ENCODE measurements at regions not wholly inside any gene's neighbourhood (a gene's known extent, or its start where the extent isn't known, plus 50 kb on each side); places are given as distances from the start of the nearest gene placed in this dataset.

GRCh38 chr3:146818301-146818700 is 213.2 kb upstream of the PLSCR5 start:
- DNase-seq (no peak), ATAC-seq (no peak)
- Mint-ChIP-seq H3K9me3 (ENCODE audit: low read depth) (no peaks in the 10 kb centered on the region), H3K27me3 (no peaks in the 10 kb centered on the region), H3K36me3 (ENCODE audit: low read depth) (no peaks in the 10 kb centered on the region), H3K4me3 (no peak overlapping the region), H3K27ac (no peak overlapping the region), H3K4me1 (no peaks in the 10 kb centered on the region)
- POLR2A ChIA-PET = no interaction called here
- intact Hi-C loops (cut with DNase I, micrococcal nuclease) = no loop called here
- CTCF ChIA-PET = no interaction called here

DNA sequence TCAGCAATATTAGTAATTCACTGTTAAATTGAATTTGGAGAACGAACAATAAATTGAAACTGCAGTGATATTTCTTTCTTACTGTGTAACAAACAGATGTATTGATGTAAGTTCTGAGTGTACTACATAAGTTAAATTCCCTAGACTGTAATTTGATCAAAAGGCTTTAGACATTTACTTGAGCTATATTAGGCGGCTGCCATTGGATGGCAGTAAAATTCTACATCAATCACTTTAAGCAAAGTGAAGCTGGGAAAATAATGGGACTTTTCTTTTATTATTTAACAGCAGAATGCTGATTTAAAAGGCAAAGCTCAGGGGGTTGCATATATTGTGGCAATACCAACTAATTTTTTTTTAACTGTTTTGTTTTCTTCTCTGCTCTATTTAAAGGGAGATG is 212.6 kb upstream of the PLSCR5 start:
- Mint-ChIP-seq H3K4me1 (no peaks in the 10 kb centered on the region), H3K27ac (no peak overlapping the region), H3K27me3 (no peaks in the 10 kb centered on the region), H3K36me3 (ENCODE audit: low read depth) (no peaks in the 10 kb centered on the region), H3K4me3 (no peak overlapping the region), H3K9me3 (ENCODE audit: low read depth) (no peaks in the 10 kb centered on the region)
- no peak for ATAC-seq
- intact Hi-C loops (cut with DNase I, micrococcal nuclease) = no loop called here
- DNase-seq = no peak
- ChIA-PET POLR2A (no interaction called here), CTCF (no interaction called here)

DNA sequence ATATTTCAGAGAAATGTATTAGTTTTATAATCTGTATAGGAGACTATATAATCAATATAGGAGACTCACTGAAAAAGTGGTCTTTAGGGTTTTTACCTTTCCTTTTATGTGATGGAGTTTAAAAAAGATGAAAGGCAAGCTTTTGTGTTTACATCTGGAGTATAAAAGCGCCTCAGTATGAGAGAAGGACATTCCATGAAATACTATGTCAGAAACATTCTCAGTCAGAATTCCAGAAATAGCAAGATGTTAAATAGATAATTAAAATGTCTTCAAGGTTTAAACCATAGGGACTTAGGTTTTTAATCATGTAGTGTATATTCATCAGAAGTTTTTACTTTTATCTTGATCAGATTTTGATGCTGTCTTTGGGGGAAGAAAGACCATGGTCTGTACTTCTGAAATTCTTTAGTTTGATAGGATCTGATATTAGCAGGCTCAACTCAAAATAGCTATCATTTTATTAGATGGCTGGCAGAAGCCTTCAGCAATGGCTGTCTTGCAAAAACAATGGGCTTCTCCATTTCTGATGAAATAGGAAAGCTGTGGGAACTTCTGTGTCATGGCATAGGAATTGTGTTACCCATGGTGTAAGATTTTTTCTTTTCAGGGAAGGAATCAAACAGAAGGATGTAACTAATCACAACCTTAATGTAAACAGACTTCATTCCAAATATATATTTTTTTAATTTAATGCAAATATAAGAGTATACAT is 209.6 kb upstream of the PLSCR5 start:
- Mint-ChIP-seq H3K27ac (no peak overlapping the region), H3K9me3 (ENCODE audit: low read depth) (no peaks in the 10 kb centered on the region), H3K4me3 (no peak overlapping the region), H3K4me1 (no peaks in the 10 kb centered on the region), H3K27me3 (no peaks in the 10 kb centered on the region), H3K36me3 (ENCODE audit: low read depth) (no peaks in the 10 kb centered on the region)
- CTCF ChIA-PET = no interaction called here
- no peak for ATAC-seq
- POLR2A ChIA-PET = interaction anchor here (0.5 kb wide), 1 partner anchor 234 kb away, joined by 3 read pairs; no protein-coding TSS in a partner anchor
- no peak for DNase-seq
- intact Hi-C loops (cut with DNase I, micrococcal nuclease) = no loop called here

DNA sequence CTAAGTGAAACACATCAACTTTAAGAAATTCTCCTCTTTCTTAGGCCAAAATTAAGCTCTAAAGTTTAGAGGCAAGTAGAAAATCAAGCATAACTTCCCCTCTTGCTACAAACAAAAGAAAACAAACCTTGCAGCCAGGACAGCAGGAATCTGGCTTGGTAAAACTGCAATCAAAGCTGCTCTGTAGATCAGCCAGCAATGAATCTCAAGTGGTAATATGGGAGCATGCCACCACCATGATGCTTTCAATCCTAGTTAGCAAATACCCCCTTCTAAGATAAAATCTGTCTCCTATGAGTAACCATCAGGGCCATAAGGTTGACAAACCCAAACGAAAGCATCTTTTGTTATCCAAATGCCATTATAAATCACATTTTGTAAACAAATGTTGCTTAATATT is 208.3 kb upstream of the PLSCR5 start:
- intact Hi-C loops (cut with DNase I, micrococcal nuclease) = no loop called here
- Mint-ChIP-seq H3K4me1 (no peaks in the 10 kb centered on the region), H3K4me3 (no peak overlapping the region), H3K27me3 (no peaks in the 10 kb centered on the region), H3K36me3 (ENCODE audit: low read depth) (no peaks in the 10 kb centered on the region), H3K27ac (no peak overlapping the region), H3K9me3 (ENCODE audit: low read depth) (no peaks in the 10 kb centered on the region)
- CTCF ChIA-PET = no interaction called here
- POLR2A ChIA-PET = no interaction called here
- DNase-seq (no peak), ATAC-seq (no peak)

DNA sequence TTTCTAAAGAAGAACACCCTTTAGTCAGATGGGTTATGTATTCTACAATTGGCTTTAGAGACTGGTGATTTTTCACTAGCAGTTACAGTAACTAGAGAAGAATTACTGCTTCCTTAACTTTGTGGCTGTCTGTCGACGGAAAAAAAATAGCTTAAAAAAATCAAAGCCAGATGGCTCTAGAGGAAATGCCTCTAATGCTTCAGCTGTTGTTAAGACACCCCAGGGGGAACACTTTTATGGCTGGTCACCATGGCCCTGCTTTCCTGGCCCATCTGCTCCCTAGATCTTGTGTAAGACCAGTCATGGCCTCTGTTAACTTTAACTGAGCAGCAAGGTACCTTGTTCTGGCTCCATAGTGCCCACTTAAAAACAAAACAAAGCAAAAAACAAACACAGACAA is 198.6 kb upstream of the PLSCR5 start:
- intact Hi-C loops (cut with DNase I, micrococcal nuclease) = no loop called here
- DNase-seq = no peak
- POLR2A ChIA-PET = no interaction called here
- Mint-ChIP-seq H3K4me1 (no peaks in the 10 kb centered on the region), H3K27ac (no peak overlapping the region), H3K9me3 (ENCODE audit: low read depth) (no peaks in the 10 kb centered on the region), H3K4me3 (no peak overlapping the region), H3K27me3 (no peaks in the 10 kb centered on the region), H3K36me3 (ENCODE audit: low read depth) (no peaks in the 10 kb centered on the region)
- no peak for ATAC-seq
- CTCF ChIA-PET = no interaction called here

DNA sequence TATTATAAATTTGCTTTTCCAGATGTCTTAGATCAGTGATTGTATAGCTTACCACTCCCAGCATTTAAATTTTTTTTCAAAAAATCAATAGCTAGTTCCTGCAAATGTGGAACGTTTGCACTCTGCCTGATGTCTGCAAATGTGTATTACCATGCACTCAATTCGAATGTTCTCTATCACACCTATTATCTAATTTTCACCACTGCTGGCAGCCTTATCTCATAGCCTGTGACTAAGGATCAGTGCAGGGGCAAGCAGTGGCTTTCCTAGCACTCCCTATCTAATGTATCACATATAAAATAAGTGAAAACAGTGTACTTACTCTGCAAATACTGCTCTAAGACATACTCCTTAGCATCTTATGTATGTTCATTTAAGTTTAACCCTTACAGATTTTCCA is 196.3 kb upstream of the PLSCR5 start:
- intact Hi-C loops (cut with DNase I, micrococcal nuclease) = no loop called here
- POLR2A ChIA-PET = no interaction called here
- Mint-ChIP-seq H3K27me3 (no peaks in the 10 kb centered on the region), H3K4me3 (no peak overlapping the region), H3K36me3 (ENCODE audit: low read depth) (no peaks in the 10 kb centered on the region), H3K27ac (no peak overlapping the region), H3K9me3 (ENCODE audit: low read depth) (no peaks in the 10 kb centered on the region), H3K4me1 (no peaks in the 10 kb centered on the region)
- CTCF ChIA-PET = no interaction called here
- ATAC-seq (no peak), DNase-seq (no peak)

DNA sequence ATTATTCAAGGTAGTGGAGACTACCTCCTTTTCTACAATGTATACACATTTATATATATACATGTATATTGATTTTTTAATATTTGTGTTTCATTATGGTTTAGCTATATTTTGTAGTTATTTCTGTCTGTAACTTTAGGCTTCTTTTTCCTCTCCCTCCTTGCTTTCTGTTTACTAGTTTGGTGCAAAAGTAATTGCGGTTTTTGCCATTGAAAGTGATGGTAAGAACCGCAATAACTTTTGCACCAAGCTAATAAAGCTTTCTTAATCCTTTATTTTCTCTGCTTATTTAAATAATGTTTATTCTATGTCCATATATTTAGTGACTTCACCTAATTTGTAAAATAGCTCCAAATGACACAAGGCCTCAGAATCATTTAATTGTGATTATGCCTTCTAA is 195.3 kb upstream of the PLSCR5 start:
- Mint-ChIP-seq H3K9me3 (ENCODE audit: low read depth) (no peaks in the 10 kb centered on the region), H3K27me3 (no peaks in the 10 kb centered on the region), H3K4me1 (no peaks in the 10 kb centered on the region), H3K36me3 (ENCODE audit: low read depth) (no peaks in the 10 kb centered on the region), H3K27ac (no peak overlapping the region), H3K4me3 (no peak overlapping the region)
- intact Hi-C loops (cut with DNase I, micrococcal nuclease) = no loop called here
- ChIA-PET POLR2A (no interaction called here), CTCF (no interaction called here)
- ATAC-seq = no peak
- DNase-seq = no peak

- ChIA-PET POLR2A (no interaction called here), CTCF (no interaction called here)
- no peak for ATAC-seq
- Mint-ChIP-seq H3K4me3 (no peak overlapping the region), H3K27me3 (no peaks in the 10 kb centered on the region), H3K9me3 (ENCODE audit: low read depth) (peaks cover 5% of the 10 kb centered on the region), H3K36me3 (ENCODE audit: low read depth) (no peaks in the 10 kb centered on the region), H3K27ac (no peak overlapping the region), H3K4me1 (no peaks in the 10 kb centered on the region)
- DNase-seq = no peak
- intact Hi-C loops (cut with DNase I, micrococcal nuclease) = no loop called here
Measured at GRCh38 chr3:146796078-146796477, 190.9 kb upstream of the PLSCR5 start.

DNA sequence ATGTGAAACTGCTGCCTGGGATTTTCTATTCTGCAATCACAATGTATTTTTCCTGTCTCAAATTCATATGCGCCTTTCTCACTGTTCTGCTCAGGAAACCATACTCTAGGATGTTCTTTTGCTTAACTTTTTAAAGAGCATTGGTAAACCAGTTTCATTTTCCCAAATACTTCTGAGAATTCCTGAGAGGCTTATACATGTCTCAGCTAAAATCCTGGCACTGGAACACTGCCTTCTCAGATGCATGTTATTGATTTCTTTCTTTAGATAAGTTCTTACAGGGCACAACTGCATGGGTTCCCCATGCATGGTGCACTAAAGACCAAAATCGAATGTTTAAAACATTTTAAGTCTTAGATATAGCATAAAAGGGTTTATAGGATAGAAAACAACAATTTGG is 178.3 kb upstream of the PLSCR5 start:
- H3K27ac Mint-ChIP-seq = no peak overlapping the region
- DNase-seq (no peak), ATAC-seq (no peak)
- H3K4me1 Mint-ChIP-seq = no peaks in the 10 kb centered on the region
- no peaks in the 10 kb centered on the region for H3K36me3 Mint-ChIP-seq (ENCODE audit: low read depth)
- H3K4me3 Mint-ChIP-seq = no peak overlapping the region
- intact Hi-C loops (cut with DNase I, micrococcal nuclease) = no loop called here
- ChIA-PET POLR2A (no interaction called here), CTCF (no interaction called here)
- no peaks in the 10 kb centered on the region for H3K27me3 Mint-ChIP-seq
- H3K9me3 Mint-ChIP-seq (ENCODE audit: low read depth) = no peaks in the 10 kb centered on the region

DNA sequence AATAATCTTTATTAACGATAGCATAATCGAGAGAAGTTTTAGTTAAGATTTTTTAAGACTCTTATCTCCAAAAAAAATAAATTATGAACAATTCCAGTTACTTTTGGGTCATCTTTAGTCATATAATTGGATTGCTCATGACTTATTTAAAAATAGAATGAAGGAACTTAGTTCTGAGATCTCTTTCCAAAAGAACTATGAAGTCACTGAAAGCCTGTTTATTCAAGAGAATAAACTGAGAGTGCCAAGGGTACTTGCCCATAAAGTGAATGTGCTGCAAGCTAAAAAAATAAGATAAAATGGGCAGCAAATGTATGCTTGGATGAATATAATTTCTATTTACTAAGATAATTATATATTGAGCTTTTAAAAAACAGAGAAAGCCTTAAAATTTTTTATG is 176.5 kb upstream of the PLSCR5 start:
- DNase-seq (no peak), ATAC-seq (no peak)
- H3K4me1 Mint-ChIP-seq = no peaks in the 10 kb centered on the region
- ChIA-PET CTCF (no interaction called here), POLR2A (no interaction called here)
- H3K9me3 Mint-ChIP-seq (ENCODE audit: low read depth) = no peaks in the 10 kb centered on the region
- intact Hi-C loops (cut with DNase I, micrococcal nuclease) = no loop called here
- H3K27ac Mint-ChIP-seq = no peak overlapping the region
- no peak overlapping the region for H3K4me3 Mint-ChIP-seq
- H3K36me3 Mint-ChIP-seq (ENCODE audit: low read depth) = no peaks in the 10 kb centered on the region
- no peaks in the 10 kb centered on the region for H3K27me3 Mint-ChIP-seq

GRCh38 chr3:146781059-146781458 is 175.9 kb upstream of the PLSCR5 start:
- H3K36me3 Mint-ChIP-seq (ENCODE audit: low read depth) = no peaks in the 10 kb centered on the region
- no peak overlapping the region for H3K4me3 Mint-ChIP-seq
- H3K27me3 Mint-ChIP-seq = no peaks in the 10 kb centered on the region
- ChIA-PET POLR2A (no interaction called here), CTCF (no interaction called here)
- H3K9me3 Mint-ChIP-seq (ENCODE audit: low read depth) = no peaks in the 10 kb centered on the region
- DNase-seq (no peak), ATAC-seq (no peak)
- intact Hi-C loops (cut with DNase I, micrococcal nuclease) = no loop called here
- H3K4me1 Mint-ChIP-seq = no peaks in the 10 kb centered on the region
- no peak overlapping the region for H3K27ac Mint-ChIP-seq

DNA sequence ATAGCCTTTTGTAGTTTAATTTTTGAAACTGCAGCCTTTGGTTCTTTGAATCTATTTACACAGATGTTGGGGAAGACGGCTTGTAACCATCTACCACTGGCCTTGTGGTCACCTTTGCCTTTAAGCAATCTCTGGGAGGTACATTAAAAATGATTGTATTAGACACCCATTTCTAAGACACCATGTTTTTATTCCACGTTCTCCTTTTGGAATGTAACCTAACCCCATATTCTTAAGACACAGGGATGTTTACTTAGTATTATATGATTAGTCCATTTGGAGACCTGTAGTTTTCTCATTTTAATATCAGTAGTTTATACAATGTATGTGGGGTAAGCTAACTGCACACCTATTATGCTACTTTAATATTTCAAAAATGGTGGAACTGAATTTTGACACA is 175.1 kb upstream of the PLSCR5 start:
- no peak for DNase-seq
- intact Hi-C loops (cut with DNase I, micrococcal nuclease) = no loop called here
- ChIA-PET POLR2A (no interaction called here), CTCF (no interaction called here)
- Mint-ChIP-seq H3K9me3 (ENCODE audit: low read depth) (no peaks in the 10 kb centered on the region), H3K27ac (no peak overlapping the region), H3K36me3 (ENCODE audit: low read depth) (no peaks in the 10 kb centered on the region), H3K4me1 (no peaks in the 10 kb centered on the region), H3K4me3 (no peak overlapping the region), H3K27me3 (no peaks in the 10 kb centered on the region)
- ATAC-seq = no peak

GRCh38 chr3:146777941-146778340 is 172.8 kb upstream of the PLSCR5 start:
- DNase-seq = no peak
- Mint-ChIP-seq H3K4me3 (no peak overlapping the region), H3K9me3 (ENCODE audit: low read depth) (peaks cover 2% of the 10 kb centered on the region), H3K27me3 (no peaks in the 10 kb centered on the region), H3K27ac (no peak overlapping the region), H3K4me1 (no peaks in the 10 kb centered on the region), H3K36me3 (ENCODE audit: low read depth) (no peaks in the 10 kb centered on the region)
- no peak for ATAC-seq
- intact Hi-C loops (cut with DNase I, micrococcal nuclease) = no loop called here
- CTCF ChIA-PET = no interaction called here
- POLR2A ChIA-PET = no interaction called here
